Stomach (tissue), 8 donors: ENCODE measurements at regions not wholly inside any gene's neighbourhood (a gene's known extent, or its start where the extent isn't known, plus 50 kb on each side); places are given as distances from the start of the nearest gene placed in this dataset.
"Not testable (repeated sequence)": the region's sequence is repeated elsewhere in the genome, so short reads cannot be mapped to it uniquely, and the experiment has no call there.

Experiments used
- DNase-seq, 2 donors: peaks; one replicate each; pipeline versions ENCODE4 v3.0.0 to v3.0.0-alpha.2; 2013 to 2019
- H3K27ac ChIP-seq, 5 donors: fragments of 200-600 bp in 4 of 5; sonication (generic) in 4 of 5; one replicate each; pipeline ENCODE4 v1.5.1; 2013 to 2019; ENCODE audit warnings: mild to moderate bottlenecking in 1 of 5, moderate library complexity in 1 of 5
- H3K27me3 ChIP-seq, 3 donors: fragments of 200-600 bp; sonication (generic); one replicate each; pipeline ENCODE4 v1.5.1; 2017 to 2019; ENCODE audit warnings: mixed run types in 1 of 3
- H3K36me3 ChIP-seq, 4 donors: fragments of 200-600 bp; sonication (generic); 1 replicate in 3 of 4; 2 replicates in 1 of 4; pipeline ENCODE4 v1.5.1; 2016 to 2019
- H3K4me1 ChIP-seq, 4 donors: fragments of 200-600 bp; sonication (generic); one replicate each; pipeline ENCODE4 v1.5.1; 2016 to 2019
- H3K4me3 ChIP-seq, 4 donors: fragments of 200-600 bp; sonication (generic) in 3 of 4; one replicate each; pipeline ENCODE4 v1.5.1; 2016 to 2019; ENCODE audit warnings: mild to moderate bottlenecking in 1 of 4
- H3K9me3 ChIP-seq, 4 donors: fragments of 200-600 bp; sonication (generic); one replicate each; pipeline ENCODE4 v1.5.1; 2016 to 2019
- EP300 ChIP-seq: sonication (generic); formaldehyde crosslinking; IDR thresholded peaks from one replicate; pipeline ENCODE4 v1.6.1; 2017; ENCODE audit warnings: antibody characterized with exemption
- POLR2A ChIP-seq, 4 donors: fragments of 450-650 bp; IDR thresholded peaks; one replicate each; pipeline ENCODE4 v1.6.1; 2016; ENCODE audit warnings: antibody characterized with exemption in 4 of 4, control low read depth in 2 of 4, mild to moderate bottlenecking in 1 of 4, moderate library complexity in 1 of 4
- POLR2AphosphoS5 ChIP-seq, 3 donors: sonication (generic); formaldehyde crosslinking; IDR thresholded peaks; one replicate each; pipeline ENCODE4 v1.6.1; 2016; ENCODE audit warnings: antibody characterized with exemption in 3 of 3
- WGBS, 5 donors: extraction: QIAGEN DNeasy Blood & Tissue Kit in 3 of 5; methylation state at CpG; one replicate each; pipeline versions ENCODE4 v1.1.5 to v1.1.7; 2013 to 2018; 5-methylcytosine and 5-hydroxymethylcytosine counted together
- intact Hi-C: fragments of 100-400 bp; cut with DNase I; formaldehyde crosslinking; loops from one replicate; pipeline ENCODE4 v1.15.1; 2023; ENCODE audit warnings: low total_unique reads
- TF ChIP-seq, protein P1 (sequence below), 7 experiments: fragments of 450-650 bp in 4 of 7; fragments of 200-600 bp in 3 of 7; sonication (generic) in 3 of 7; IDR thresholded peaks; one replicate each; pipeline ENCODE4 v1.5.1; 2016 to 2019; ENCODE audit warnings: antibody characterized with exemption in 7 of 7, control low read depth in 2 of 7, mild to moderate bottlenecking in 1 of 7
- donor health status: healthy with polysubstance abuse.
- donor health status: Bipolar disorder and iron deficiency.
- donor health status: healthy.

DNA sequence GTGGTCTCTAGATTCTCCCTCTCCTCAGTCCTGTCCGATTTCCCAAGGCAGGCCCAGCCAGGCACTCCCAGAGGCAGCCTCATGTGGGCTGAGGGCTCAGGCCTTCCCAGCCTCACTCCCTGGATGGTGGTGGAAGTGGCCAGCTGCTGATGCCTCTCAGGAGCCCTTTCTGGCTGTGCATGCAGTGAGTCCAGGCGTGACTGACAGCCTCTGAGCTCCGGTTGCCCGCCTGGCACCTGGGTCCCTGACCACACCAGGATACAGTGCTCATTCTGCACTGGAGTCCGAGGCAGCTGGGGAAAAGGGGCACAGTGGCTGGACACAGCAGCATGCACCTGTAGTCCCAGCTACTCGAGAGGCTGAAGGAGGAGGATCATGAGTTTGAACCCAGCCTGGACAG is 132.6 kb downstream of the CUL2 start:
- intact Hi-C loops = no loop called here
- no peak overlapping the region for H3K4me3 ChIP-seq
- no peaks in the 10 kb centered on the region for H3K9me3 ChIP-seq
- no peak overlapping the region for H3K27ac ChIP-seq
- TF ChIP-seq, protein P1, sequence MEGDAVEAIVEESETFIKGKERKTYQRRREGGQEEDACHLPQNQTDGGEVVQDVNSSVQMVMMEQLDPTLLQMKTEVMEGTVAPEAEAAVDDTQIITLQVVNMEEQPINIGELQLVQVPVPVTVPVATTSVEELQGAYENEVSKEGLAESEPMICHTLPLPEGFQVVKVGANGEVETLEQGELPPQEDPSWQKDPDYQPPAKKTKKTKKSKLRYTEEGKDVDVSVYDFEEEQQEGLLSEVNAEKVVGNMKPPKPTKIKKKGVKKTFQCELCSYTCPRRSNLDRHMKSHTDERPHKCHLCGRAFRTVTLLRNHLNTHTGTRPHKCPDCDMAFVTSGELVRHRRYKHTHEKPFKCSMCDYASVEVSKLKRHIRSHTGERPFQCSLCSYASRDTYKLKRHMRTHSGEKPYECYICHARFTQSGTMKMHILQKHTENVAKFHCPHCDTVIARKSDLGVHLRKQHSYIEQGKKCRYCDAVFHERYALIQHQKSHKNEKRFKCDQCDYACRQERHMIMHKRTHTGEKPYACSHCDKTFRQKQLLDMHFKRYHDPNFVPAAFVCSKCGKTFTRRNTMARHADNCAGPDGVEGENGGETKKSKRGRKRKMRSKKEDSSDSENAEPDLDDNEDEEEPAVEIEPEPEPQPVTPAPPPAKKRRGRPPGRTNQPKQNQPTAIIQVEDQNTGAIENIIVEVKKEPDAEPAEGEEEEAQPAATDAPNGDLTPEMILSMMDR (IDR thresholded peaks at IDR 0.05) = no peak
- TF ChIP-seq EP300 (no peak), POLR2AphosphoS5 (IDR thresholded peaks at IDR 0.05) (no peak), POLR2A (IDR thresholded peaks at IDR 0.05) (no peak)
- H3K36me3 ChIP-seq = no peaks in the 10 kb centered on the region
- no peaks in the 10 kb centered on the region for H3K4me1 ChIP-seq
- WGBS, 5 donors = 87 to 92% (median 90%) methylated on average over 3 to 6 of the region's 6 CpGs
- DNase-seq = no peak
- no peaks in the 10 kb centered on the region for H3K27me3 ChIP-seq

DNA sequence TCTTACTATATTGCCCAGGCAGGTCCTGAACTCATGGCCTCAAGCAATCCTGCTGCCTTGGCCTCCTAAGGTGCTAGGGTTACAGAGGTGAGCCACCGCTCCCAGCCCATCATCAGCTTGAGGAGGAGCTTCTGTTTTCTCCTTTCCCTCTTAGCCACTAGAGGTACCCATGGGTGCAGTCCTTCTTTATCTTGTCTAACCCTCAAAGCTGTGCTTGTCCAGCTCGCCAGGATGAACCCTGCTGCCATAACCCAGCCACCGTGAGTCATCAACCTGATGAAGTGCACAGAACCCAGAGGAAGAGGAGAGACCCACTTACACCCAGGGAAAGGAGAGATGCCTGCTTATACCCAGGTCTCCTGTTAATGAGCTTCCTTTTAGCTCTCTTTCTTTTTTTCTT is 133.4 kb downstream of the CUL2 start:
- intact Hi-C loops = no loop called here
- Histone ChIP-seq H3K27me3 (no peaks in the 10 kb centered on the region), H3K27ac (no peak overlapping the region), H3K4me3 (no peak overlapping the region), H3K4me1 (no peaks in the 10 kb centered on the region), H3K9me3 (no peaks in the 10 kb centered on the region), H3K36me3 (no peaks in the 10 kb centered on the region)
- WGBS, 5 donors = 84 to 95% (median 86%) methylated on average over 3 of the region's 3 CpGs
- TF ChIP-seq POLR2A (IDR thresholded peaks at IDR 0.05) = no peak
- TF ChIP-seq EP300 = no peak
- TF ChIP-seq, protein P1 (IDR thresholded peaks at IDR 0.05) = no peak
- no peak for TF ChIP-seq POLR2AphosphoS5 (IDR thresholded peaks at IDR 0.05)
- no peak for DNase-seq

DNA sequence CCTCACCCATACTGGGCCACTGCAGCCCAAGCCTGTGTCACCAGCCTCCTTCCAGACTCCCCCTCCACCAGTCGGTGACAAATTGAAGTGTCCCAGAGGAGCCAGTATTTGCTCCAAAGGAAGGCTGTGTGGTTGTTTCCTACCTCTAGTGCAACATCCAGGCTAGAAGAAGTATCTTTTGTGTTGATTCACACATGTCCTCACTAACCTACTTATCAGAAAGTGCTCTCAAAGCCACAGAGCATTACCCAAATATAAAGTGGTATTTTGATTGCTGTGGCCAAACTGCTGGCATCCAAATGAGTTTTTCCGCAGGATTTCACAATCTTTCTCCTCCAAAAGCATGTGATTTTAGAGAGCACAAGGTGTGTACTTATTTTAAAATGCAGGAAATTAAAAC is 134.8 kb downstream of the CUL2 start:
- TF ChIP-seq EP300 (no peak), POLR2A (IDR thresholded peaks at IDR 0.05) (no peak), POLR2AphosphoS5 (IDR thresholded peaks at IDR 0.05) (no peak)
- TF ChIP-seq, protein P1 (IDR thresholded peaks at IDR 0.05) = no peak
- DNase-seq = no peak
- WGBS, 5 donors = 78 to 88% (median 84%) methylated on average over 2 of the region's 2 CpGs
- intact Hi-C loops = no loop called here
- H3K36me3 ChIP-seq = no peaks in the 10 kb centered on the region
- no peaks in the 10 kb centered on the region for H3K4me1 ChIP-seq
- no peaks in the 10 kb centered on the region for H3K9me3 ChIP-seq
- no peak overlapping the region for H3K4me3 ChIP-seq
- H3K27ac ChIP-seq = no peak overlapping the region
- H3K27me3 ChIP-seq = no peaks in the 10 kb centered on the region

DNA sequence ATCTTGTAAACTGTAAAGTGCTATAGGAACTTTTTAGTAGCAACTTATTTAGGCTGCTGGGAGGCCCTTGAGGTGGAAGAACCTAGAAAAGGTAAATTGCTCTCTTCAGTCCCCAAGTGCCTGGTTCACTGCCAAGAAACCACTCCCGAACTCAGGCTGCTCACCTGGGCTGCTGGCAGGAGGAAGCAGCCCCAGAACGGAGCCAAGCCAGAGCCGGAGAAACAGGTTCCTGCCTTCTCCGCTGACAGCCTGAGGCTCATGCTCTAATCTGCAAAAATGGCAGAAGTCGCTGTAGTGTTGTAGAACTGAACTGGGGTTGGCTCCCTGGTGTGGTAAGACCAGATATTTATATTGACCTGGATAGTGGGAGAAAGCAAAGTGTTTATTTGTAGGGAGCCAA is 136.0 kb downstream of the CUL2 start:
- peak; percentile 92 to 94 for DNase-seq
- 27 to 48% (median 31%) methylated on average over 5 of the region's 5 CpGs for WGBS, 5 donors
- Histone ChIP-seq H3K36me3 (no peaks in the 10 kb centered on the region), H3K27ac (no peak overlapping the region), H3K27me3 (no peaks in the 10 kb centered on the region), H3K4me3 (no peak overlapping the region), H3K9me3 (no peaks in the 10 kb centered on the region), H3K4me1 (no peaks in the 10 kb centered on the region)
- intact Hi-C loops = no loop called here
- TF ChIP-seq, protein P1 (IDR thresholded peaks at IDR 0.05) = no peak
- TF ChIP-seq POLR2AphosphoS5 (IDR thresholded peaks at IDR 0.05) = peak in 2 of 3 donors; percentile 24 to 68

DNA sequence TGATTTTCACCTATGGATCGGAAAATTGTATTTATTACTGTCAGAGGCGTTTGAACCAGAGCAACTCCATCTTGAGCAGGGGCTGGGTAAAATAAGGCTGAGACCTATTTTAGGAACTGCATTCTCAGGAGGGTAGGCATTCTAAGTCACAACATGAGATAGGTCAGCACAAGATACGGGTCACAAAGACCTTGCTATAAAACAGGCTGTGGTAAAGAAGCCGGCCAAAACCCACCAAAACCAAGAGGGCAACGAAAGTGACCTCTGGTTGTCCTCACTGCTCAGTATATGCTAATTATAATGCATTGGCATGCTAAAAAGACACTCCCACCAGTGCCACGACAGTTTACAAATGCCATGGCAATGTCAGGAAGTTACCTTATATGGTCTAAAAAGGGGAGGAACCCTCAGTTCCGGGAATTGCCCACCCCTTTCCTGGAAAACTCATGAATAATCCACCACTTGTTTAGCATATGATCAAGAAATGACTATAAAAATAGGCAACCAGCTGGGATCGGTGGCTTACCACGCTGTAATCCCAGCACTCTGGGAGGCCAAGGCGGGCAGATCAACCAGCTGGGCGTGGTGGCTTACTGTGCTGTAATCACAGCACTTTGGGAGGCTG is 136.3 kb upstream of the PARD3 start:
- intact Hi-C loops, H3K4me3 ChIP-seq, H3K9me3 ChIP-seq, H3K4me1 ChIP-seq, H3K27ac ChIP-seq, DNase-seq, H3K27me3 ChIP-seq, H3K36me3 ChIP-seq: not testable (repeated sequence)
- WGBS, 5 donors = 79 to 86% (median 84%) methylated on average over 11 of the region's 11 CpGs

DNA sequence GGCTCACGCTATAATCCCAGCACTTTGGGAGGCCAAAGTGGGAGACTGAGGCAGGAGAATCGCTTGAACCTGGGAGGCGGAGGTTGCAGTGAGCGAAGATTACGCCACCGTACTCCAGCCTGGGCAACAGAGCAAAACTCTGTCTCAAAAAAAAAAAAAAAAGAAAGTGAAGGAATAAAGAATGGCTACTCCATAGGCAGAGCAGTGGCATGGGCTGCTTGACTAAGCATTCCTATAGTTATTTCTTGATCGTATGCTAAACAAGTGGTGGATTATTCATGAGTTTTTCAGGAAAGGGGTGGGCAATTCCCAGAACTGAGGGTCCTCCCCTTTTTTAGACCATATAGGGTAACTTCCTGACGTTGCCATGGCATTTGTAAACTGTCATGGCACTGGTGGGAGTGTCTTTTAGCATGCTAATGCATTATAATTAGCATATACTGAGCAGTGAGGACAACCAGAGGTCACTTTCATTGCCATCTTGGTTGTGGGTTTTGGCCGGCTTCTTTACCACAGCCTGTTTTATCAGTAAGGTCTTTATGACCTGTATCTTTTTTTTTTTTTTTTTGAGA is 130.9 kb upstream of the PARD3 start:
- H3K9me3 ChIP-seq, intact Hi-C loops, H3K4me3 ChIP-seq, H3K36me3 ChIP-seq, H3K27ac ChIP-seq, H3K4me1 ChIP-seq, DNase-seq, H3K27me3 ChIP-seq: not testable (repeated sequence)
- WGBS, 5 donors = 85 to 95% (median 92%) methylated on average over 9 of the region's 9 CpGs
